HG03097 (cell line): ENCODE measurements at regions not wholly inside any gene's neighbourhood (a gene's known extent, or its start where the extent isn't known, plus 50 kb on each side); places are given as distances from the start of the nearest gene placed in this dataset.
A peak's percentile ranks its signal among the peaks of the same experiment; 100 is the strongest.

ENCODE experiments used
- ATAC-seq: cut with Tn5 transposase; IDR thresholded peaks from one replicate; pipeline ENCODE4 v1.9.1; 2021; ENCODE audit not compliant: unreplicated experiment, low FRiP score

DNA sequence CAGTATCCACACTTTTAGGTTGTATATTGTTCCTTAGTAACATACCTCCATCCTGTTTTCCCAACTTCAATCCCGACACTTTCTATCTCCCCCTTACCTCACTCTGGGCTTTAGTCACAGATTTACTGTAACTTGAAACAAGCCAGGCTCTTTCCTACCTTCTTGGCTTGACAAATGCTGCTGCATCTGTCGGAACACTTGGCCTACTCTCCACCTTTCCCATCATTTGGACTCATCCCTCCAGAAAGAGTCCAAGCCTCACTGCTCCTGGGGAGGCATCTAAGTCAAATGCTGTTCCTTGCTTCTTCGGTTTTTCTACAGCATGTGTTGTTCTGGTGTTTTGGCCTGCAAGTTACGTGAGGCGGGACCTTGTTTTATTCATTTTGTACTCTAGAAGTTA is 142.4 kb downstream of the DACT1 start:
- no peak for ATAC-seq

DNA sequence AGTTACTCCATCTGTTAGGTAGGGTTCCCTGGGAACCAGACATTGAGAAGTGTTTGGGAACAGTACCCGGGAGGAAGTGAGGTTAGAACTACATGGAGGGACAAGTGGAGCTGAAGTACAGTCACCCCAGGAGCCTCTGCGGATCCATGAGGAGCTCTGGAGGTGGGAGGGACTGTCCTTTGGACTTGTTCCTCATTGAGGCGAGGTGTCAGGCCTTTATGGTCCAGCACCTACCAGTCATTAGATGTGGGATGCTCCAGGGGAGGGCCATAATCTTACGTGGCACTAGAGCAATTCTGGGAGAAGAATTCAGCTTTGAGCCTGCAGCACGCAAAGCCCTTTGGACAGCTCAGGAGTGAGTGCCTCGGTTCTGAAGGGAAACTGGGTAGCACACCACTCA is 142.8 kb downstream of the DACT1 start:
- no peak for ATAC-seq

- ATAC-seq, result no peak
Measured at GRCh38 chr14:58782011-58782410, 144.2 kb downstream of the DACT1 start.

GRCh38 chr14:58783792-58784511 is 146.2 kb downstream of the DACT1 start:
- ATAC-seq, result no peak

- no peak for ATAC-seq
Measured at GRCh38 chr14:58784931-58785330, 147.2 kb downstream of the DACT1 start.

DNA sequence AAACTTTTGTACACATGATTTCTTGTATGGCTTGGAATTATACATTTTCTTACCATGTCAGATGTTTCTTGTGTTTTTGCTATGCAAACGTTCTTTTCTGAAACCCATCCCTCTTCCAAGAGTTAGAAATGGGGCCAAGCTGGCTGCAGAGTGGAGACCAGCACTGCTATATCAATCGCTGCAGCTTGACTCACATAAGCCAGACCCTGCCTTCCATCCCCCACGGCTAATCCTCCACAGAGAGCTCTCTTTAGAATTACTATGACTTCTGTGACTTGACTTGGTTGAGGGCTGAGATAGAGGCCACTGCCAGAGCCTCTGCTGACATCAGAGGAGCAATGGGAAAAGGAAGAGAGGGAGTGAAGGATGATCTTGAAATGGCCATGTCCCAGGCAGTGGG is 147.9 kb downstream of the DACT1 start:
- no peak for ATAC-seq

GRCh38 chr14:58787592-58787991 is 149.8 kb downstream of the DACT1 start:
- ATAC-seq, result no peak

- ATAC-seq, result no peak
Measured at GRCh38 chr14:58788655-58789503, 151.1 kb downstream of the DACT1 start.

GRCh38 chr14:58789736-58790135 is 152.0 kb downstream of the DACT1 start:
- no peak for ATAC-seq

- no peak for ATAC-seq
Measured at GRCh38 chr14:58792416-58792815, 154.7 kb downstream of the DACT1 start.

- ATAC-seq, result no peak
Measured at GRCh38 chr14:58793131-58793740, 155.5 kb downstream of the DACT1 start.

- no peak for ATAC-seq
Measured at GRCh38 chr14:58794993-58795762, 157.4 kb downstream of the DACT1 start.

DNA sequence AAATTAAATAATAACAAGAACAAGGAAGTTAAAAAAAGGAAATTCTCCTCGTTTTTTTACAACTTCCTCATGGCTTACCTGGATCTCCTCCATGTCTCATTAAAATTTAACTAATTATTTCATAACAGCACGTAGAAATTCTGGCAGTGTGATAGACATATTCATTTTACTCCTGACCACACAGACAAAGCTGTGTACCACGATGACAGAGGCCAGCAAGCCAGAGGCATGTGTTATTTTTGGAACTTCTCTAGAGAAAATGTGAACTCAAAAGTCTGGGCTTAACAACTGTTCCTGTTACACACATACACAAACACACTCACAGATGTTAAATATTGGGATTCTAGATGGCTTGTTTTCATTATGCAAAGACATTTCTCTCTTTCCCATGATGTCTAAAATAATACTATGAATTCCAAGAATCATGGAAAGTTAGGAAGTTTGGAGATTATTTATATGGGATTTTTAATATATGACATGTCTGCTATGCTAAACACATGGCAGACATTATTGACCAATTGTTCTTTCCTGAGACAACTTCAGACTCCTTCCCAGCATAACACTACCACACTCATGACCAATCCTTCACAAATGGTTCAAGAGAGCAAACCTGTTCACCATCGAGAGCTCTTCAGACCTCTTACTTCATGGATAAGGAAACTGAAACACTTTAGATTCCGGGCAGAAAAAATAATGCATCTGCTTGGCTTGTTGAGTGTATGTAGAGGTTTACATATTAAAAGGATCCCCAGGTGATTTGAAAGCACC is 158.7 kb downstream of the DACT1 start:
- no peak for ATAC-seq

- ATAC-seq, result peak; percentile 88
Measured at GRCh38 chr14:58797010-58797429, 159.3 kb downstream of the DACT1 start.

- ATAC-seq, result no peak
Measured at GRCh38 chr14:58798173-58798572, 160.4 kb downstream of the DACT1 start.

GRCh38 chr14:58801086-58801485 is 163.3 kb downstream of the DACT1 start:
- ATAC-seq, result no peak

DNA sequence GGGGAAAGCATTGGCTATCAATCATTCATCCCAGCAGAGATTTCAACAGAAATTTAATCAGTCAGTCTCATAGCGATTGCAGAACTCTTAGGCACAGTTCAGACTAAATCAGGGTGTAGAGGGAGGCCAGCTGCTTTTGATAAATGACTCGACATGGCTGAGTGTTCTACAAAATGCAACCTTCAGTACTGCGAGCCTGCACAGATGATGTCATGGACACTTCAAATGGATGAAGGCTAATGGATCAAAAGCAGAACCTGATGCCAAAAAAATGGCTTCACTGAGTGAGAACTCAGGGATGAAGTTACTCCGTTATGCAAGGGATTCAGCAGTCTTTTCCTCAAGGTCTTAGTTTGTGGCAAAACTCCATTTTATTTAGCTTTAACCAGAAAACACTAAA is 167.3 kb downstream of the DACT1 start:
- ATAC-seq, result no peak

DNA sequence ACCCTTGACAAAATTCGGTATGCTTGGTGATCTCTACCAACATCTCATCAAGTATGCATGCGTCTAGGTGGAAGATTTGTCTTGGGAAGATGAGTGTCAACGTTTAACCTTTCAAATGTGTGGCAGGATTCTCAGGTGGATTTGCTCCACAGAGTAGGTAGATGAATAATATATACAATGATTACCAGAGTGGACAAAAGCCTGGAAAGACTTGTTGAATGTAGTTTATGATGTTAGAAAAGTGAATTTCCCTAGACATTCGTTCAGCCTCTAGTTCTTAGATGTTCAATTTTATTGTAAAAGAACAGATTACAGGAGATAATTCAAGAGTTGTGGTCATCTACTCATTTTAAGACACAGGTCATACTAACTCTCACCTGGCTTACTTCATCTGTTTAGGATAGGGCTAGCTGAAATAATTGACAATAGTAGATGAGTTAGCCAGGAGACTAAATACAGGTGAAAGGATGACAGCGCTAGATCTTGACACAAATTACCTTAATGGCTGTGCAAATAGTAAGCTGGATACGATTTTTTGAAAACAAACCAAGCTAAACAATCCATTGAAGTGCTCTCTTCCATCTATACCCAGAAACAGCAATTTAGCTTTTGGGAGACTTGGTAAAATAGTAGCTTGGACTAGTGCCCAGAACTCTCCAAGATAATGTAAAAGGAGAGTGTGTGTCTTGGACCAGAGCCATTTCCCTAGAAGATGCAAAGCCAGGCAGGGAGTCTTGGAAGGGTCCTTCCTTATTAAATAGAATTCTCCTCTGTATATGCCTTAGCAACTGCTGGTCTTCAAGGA is 168.0 kb downstream of the DACT1 start:
- no peak for ATAC-seq

DNA sequence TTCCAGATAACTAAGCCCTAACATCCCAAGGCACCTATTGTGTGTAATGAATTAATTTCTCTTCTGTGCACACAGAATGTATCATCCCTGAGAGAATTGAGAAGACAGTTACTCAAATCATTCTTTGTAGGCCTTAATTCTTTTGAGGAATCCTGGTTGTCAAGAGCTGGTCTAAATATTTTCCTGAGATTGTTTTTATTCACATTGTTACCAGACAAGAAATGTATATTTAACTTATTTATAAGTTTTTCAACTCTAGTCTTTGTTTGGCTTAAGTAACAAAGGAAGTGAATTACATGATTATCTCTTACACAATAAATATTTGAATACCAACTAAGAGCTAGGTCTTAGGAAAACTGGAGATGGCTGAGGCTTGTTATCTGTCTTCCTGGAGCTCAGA is 169.4 kb downstream of the DACT1 start:
- no peak for ATAC-seq
